H1 (cell line): ENCODE measurements at regions not wholly inside any gene's neighbourhood (a gene's known extent, or its start where the extent isn't known, plus 50 kb on each side); places are given as distances from the start of the nearest gene placed in this dataset.

Experiments
- CHD1 ChIP-seq: IDR thresholded peaks from 2 replicates; pipeline ENCODE4 v1.6.1; 2012; ENCODE audit warnings: low read depth, low read length, improper control_type of control experiment
- EP300 ChIP-seq, 2 experiments: IDR thresholded peaks; 1 replicate in 1 of 2; 2 replicates in 1 of 2; pipeline ENCODE4 v1.6.1; 2011 to 2012; ENCODE audit warnings: low read depth in 2 of 2, low read length in 2 of 2, mild to moderate bottlenecking in 2 of 2, borderline replicate concordance in 1 of 2, inconsistent platforms in 1 of 2, moderate library complexity in 1 of 2
- EZH2 ChIP-seq: fragments of 200-600 bp; sonication (generic); IDR thresholded peaks from 2 replicates; pipeline ENCODE4 v1.7.1; 2012; ENCODE audit warnings: low read depth, mild to moderate bottlenecking, moderate library complexity, low read length, inconsistent platforms; ENCODE audit not compliant: severe bottlenecking
- JUN ChIP-seq: IDR thresholded peaks from 2 replicates; pipeline ENCODE4 v1.6.1; 2011; ENCODE audit warnings: low read depth, mild to moderate bottlenecking, improper control_type of control experiment, low read length
- POLR2A ChIP-seq, 2 experiments: IDR thresholded peaks; 1 replicate in 1 of 2; 2 replicates in 1 of 2; pipeline ENCODE4 v1.6.1; 2011; ENCODE audit warnings: low read depth in 2 of 2, low read length in 2 of 2, mild to moderate bottlenecking in 2 of 2; ENCODE audit errors: control extremely low read depth in 1 of 2
- TF ChIP-seq, protein P1 (sequence below), 3 experiments: IDR thresholded peaks; 1 replicate in 2 of 3; 2 replicates in 1 of 3; pipeline versions ENCODE4 v1.5.1 to v1.6.1; 2011; ENCODE audit warnings: low read length in 3 of 3, mild to moderate bottlenecking in 3 of 3, inconsistent platforms in 2 of 3, low read depth in 1 of 3, moderate library complexity in 1 of 3; ENCODE audit not compliant: insufficient read depth in 1 of 3; ENCODE audit errors: control extremely low read depth in 1 of 3
- TF ChIP-seq, protein P2 (sequence below): IDR thresholded peaks from 2 replicates; pipeline ENCODE4 v1.6.1; 2012; ENCODE audit warnings: inconsistent platforms
- TF ChIP-seq, protein P3 (sequence below): IDR thresholded peaks from 2 replicates; pipeline ENCODE4 v1.6.1; 2011; ENCODE audit warnings: low read length, improper control_type of control experiment
- TF ChIP-seq, protein P4 (sequence below): IDR thresholded peaks from 2 replicates; pipeline ENCODE4 v1.6.1; 2012; ENCODE audit warnings: low read length, inconsistent platforms

DNA sequence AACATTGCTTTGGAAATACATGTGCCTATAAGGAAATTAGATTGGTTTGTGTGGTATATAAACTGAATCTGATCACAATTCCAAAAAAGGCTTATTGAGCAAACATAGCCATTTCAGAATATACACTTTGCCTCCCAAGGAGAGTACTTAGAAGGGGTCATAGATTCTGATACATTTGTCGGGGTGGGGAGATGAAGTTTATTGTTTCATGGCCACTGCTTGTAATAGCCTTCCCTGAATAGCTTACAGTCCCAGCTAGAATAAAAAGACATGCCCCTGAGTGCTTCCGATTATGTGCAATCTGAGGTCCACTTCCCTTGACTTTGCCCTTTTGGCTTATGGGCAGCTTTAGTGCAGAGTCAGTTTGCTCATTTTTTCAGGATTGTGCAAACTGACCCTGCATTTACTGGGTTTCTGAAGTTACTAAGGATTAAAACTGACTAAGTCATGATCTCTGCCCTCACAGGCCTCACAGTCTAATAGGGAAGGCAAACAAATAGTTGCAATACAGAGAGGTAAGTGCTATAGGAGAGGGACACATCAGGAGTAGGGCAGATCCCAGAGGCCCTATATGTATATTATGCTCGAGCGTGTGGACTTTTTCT lies 184.2 kb downstream of the BLID start:
- no peak for TF ChIP-seq EZH2
- TF ChIP-seq POLR2A (IDR thresholded peaks at IDR 0.05; ENCODE audit: control extremely low read depth in 1 of 2, low read depth in 2 of 2, low read length in 2 of 2) = no peak
- TF ChIP-seq JUN = no peak
- TF ChIP-seq, protein P1, sequence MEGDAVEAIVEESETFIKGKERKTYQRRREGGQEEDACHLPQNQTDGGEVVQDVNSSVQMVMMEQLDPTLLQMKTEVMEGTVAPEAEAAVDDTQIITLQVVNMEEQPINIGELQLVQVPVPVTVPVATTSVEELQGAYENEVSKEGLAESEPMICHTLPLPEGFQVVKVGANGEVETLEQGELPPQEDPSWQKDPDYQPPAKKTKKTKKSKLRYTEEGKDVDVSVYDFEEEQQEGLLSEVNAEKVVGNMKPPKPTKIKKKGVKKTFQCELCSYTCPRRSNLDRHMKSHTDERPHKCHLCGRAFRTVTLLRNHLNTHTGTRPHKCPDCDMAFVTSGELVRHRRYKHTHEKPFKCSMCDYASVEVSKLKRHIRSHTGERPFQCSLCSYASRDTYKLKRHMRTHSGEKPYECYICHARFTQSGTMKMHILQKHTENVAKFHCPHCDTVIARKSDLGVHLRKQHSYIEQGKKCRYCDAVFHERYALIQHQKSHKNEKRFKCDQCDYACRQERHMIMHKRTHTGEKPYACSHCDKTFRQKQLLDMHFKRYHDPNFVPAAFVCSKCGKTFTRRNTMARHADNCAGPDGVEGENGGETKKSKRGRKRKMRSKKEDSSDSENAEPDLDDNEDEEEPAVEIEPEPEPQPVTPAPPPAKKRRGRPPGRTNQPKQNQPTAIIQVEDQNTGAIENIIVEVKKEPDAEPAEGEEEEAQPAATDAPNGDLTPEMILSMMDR (IDR thresholded peaks at IDR 0.05; ENCODE audit: control extremely low read depth in 1 of 3, insufficient read depth in 1 of 3, low read depth in 1 of 3, low read length in 3 of 3) = no peak
- TF ChIP-seq, protein P2, sequence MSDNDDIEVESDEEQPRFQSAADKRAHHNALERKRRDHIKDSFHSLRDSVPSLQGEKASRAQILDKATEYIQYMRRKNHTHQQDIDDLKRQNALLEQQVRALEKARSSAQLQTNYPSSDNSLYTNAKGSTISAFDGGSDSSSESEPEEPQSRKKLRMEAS = no peak
- no peak for TF ChIP-seq CHD1
- TF ChIP-seq, protein P3, sequence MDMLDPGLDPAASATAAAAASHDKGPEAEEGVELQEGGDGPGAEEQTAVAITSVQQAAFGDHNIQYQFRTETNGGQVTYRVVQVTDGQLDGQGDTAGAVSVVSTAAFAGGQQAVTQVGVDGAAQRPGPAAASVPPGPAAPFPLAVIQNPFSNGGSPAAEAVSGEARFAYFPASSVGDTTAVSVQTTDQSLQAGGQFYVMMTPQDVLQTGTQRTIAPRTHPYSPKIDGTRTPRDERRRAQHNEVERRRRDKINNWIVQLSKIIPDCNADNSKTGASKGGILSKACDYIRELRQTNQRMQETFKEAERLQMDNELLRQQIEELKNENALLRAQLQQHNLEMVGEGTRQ = no peak
- TF ChIP-seq EP300 (IDR thresholded peaks at IDR 0.05; ENCODE audit: borderline replicate concordance in 1 of 2, low read depth in 2 of 2, low read length in 2 of 2) = no peak
- TF ChIP-seq, protein P4, sequence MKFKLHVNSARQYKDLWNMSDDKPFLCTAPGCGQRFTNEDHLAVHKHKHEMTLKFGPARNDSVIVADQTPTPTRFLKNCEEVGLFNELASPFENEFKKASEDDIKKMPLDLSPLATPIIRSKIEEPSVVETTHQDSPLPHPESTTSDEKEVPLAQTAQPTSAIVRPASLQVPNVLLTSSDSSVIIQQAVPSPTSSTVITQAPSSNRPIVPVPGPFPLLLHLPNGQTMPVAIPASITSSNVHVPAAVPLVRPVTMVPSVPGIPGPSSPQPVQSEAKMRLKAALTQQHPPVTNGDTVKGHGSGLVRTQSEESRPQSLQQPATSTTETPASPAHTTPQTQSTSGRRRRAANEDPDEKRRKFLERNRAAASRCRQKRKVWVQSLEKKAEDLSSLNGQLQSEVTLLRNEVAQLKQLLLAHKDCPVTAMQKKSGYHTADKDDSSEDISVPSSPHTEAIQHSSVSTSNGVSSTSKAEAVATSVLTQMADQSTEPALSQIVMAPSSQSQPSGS = no peak
